MM.1S (cell line): ENCODE measurements at regions not wholly inside any gene's neighbourhood (a gene's known extent, or its start where the extent isn't known, plus 50 kb on each side); places are given as distances from the start of the nearest gene placed in this dataset.

Experiments
- DNase-seq: peaks from one replicate; pipeline ENCODE4 v3.0.0-alpha.2; 2015
- H2AFZ ChIP-seq: fragments of 300-600 bp; sonication (generic); 2 replicates; pipeline ENCODE4 v1.6.0; 2016; ENCODE audit warnings: antibody characterized with exemption, low read length
- H3F3A ChIP-seq: fragments of 300-600 bp; sonication (generic); 2 replicates; pipeline ENCODE4 v1.6.1; 2016; ENCODE audit warnings: mild to moderate bottlenecking, antibody characterized with exemption, low read length, moderate library complexity, mixed read lengths; ENCODE audit not compliant: insufficient read depth
- H3K27ac ChIP-seq: fragments of 300-600 bp; sonication (generic); 2 replicates; pipeline ENCODE4 v1.5.1; 2016; ENCODE audit warnings: mild to moderate bottlenecking, low read length
- H3K27me3 ChIP-seq: fragments of 300-600 bp; sonication (generic); replicated peaks from 2 replicates; pipeline ENCODE4 v1.6.0; 2016; ENCODE audit warnings: low read length; ENCODE audit not compliant: insufficient read depth
- H3K36me3 ChIP-seq: fragments of 300-600 bp; sonication (generic); replicated peaks from 2 replicates; pipeline ENCODE4 v1.6.1; 2016; ENCODE audit warnings: mild to moderate bottlenecking, low read length, mixed read lengths; ENCODE audit not compliant: insufficient read depth
- H3K4me1 ChIP-seq: fragments of 300-600 bp; sonication (generic); 2 replicates; pipeline ENCODE4 v1.6.1; 2016; ENCODE audit warnings: low read length, mixed read lengths
- H3K4me2 ChIP-seq: fragments of 300-600 bp; sonication (generic); 2 replicates; pipeline ENCODE4 v1.6.0; 2016; ENCODE audit warnings: low read depth, low read length
- H3K4me3 ChIP-seq: fragments of 300-600 bp; sonication (generic); 2 replicates; pipeline ENCODE4 v1.5.1; 2016; ENCODE audit warnings: low read length, mixed read lengths
- H3K79me2 ChIP-seq: fragments of 300-600 bp; sonication (generic); 2 replicates; pipeline ENCODE4 v1.6.1; 2016; ENCODE audit warnings: mixed run types, low read length, mixed read lengths
- H3K9ac ChIP-seq: fragments of 300-600 bp; sonication (generic); 2 replicates; pipeline ENCODE4 v1.6.1; 2016; ENCODE audit warnings: low read length, mixed read lengths
- H3K9me2 ChIP-seq: fragments of 300-600 bp; sonication (generic); replicated peaks from 2 replicates; pipeline ENCODE4 v1.6.1; 2016; ENCODE audit warnings: mild to moderate bottlenecking, low read length, mixed read lengths; ENCODE audit not compliant: insufficient read depth
- H3K9me3 ChIP-seq: fragments of 300-600 bp; sonication (generic); replicated peaks from 2 replicates; pipeline ENCODE4 v1.6.1; 2016; ENCODE audit warnings: mild to moderate bottlenecking, low read length, mixed read lengths; ENCODE audit not compliant: insufficient read depth
- H4K20me1 ChIP-seq: fragments of 300-600 bp; sonication (generic); 2 replicates; pipeline ENCODE4 v1.6.1; 2016; ENCODE audit warnings: mild to moderate bottlenecking, low read length, moderate library complexity, mixed read lengths; ENCODE audit not compliant: insufficient read depth
- EZH2 ChIP-seq: fragments of 300-600 bp; sonication (generic); optimal IDR thresholded peaks from 2 replicates; pipeline ENCODE3; 2017; ENCODE audit warnings: low read depth, mild to moderate bottlenecking, antibody characterized with exemption, low read length, mixed read lengths
- EZH2phosphoT487 ChIP-seq: fragments of 300-600 bp; sonication (generic); IDR thresholded peaks from 2 replicates; pipeline ENCODE4 v1.6.1; 2018; ENCODE audit warnings: antibody characterized with exemption, low read length
- TF ChIP-seq, protein P1 (sequence below): fragments of 300-600 bp; sonication (generic); IDR thresholded peaks from 2 replicates; pipeline ENCODE4 v1.5.1; 2016; ENCODE audit warnings: antibody characterized with exemption, low read length, mixed read lengths

- H3K4me2 ChIP-seq: no peak overlapping the region
- H3K4me3 ChIP-seq: no peak overlapping the region
- no peaks in the 10 kb centered on the region for H3K27me3 ChIP-seq
- H2AFZ ChIP-seq: no peak overlapping the region
- no peak for TF ChIP-seq EZH2phosphoT487
- no peak for TF ChIP-seq EZH2
- TF ChIP-seq, protein P1, sequence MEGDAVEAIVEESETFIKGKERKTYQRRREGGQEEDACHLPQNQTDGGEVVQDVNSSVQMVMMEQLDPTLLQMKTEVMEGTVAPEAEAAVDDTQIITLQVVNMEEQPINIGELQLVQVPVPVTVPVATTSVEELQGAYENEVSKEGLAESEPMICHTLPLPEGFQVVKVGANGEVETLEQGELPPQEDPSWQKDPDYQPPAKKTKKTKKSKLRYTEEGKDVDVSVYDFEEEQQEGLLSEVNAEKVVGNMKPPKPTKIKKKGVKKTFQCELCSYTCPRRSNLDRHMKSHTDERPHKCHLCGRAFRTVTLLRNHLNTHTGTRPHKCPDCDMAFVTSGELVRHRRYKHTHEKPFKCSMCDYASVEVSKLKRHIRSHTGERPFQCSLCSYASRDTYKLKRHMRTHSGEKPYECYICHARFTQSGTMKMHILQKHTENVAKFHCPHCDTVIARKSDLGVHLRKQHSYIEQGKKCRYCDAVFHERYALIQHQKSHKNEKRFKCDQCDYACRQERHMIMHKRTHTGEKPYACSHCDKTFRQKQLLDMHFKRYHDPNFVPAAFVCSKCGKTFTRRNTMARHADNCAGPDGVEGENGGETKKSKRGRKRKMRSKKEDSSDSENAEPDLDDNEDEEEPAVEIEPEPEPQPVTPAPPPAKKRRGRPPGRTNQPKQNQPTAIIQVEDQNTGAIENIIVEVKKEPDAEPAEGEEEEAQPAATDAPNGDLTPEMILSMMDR: no peak
- no peaks in the 10 kb centered on the region for H3K4me1 ChIP-seq
- no peak overlapping the region for H3K27ac ChIP-seq
- H4K20me1 ChIP-seq: no peaks in the 10 kb centered on the region
- no peaks in the 10 kb centered on the region for H3K36me3 ChIP-seq
- H3K9me3 ChIP-seq: no peaks in the 10 kb centered on the region
- H3K9me2 ChIP-seq: no peaks in the 10 kb centered on the region
- H3F3A ChIP-seq: no peaks in the 10 kb centered on the region
- H3K9ac ChIP-seq: no peak overlapping the region
- DNase-seq: no peak
- H3K79me2 ChIP-seq: no peaks in the 10 kb centered on the region
These were observed 53.4 kb upstream of the NAV3 start for GRCh38 chr12:77777274-77777673.

- no peak for DNase-seq
- Histone ChIP-seq H3K4me2 (no peak overlapping the region), H2AFZ (no peak overlapping the region), H3K4me1 (no peaks in the 10 kb centered on the region), H3K9me3 (no peaks in the 10 kb centered on the region), H3F3A (no peaks in the 10 kb centered on the region), H3K4me3 (no peak overlapping the region), H3K79me2 (no peaks in the 10 kb centered on the region), H3K27ac (no peak overlapping the region), H4K20me1 (no peaks in the 10 kb centered on the region), H3K27me3 (no peaks in the 10 kb centered on the region), H3K9ac (no peak overlapping the region), H3K36me3 (no peaks in the 10 kb centered on the region), H3K9me2 (no peaks in the 10 kb centered on the region)
- TF ChIP-seq EZH2: no peak
- no peak for TF ChIP-seq EZH2phosphoT487
- TF ChIP-seq, protein P1: no peak
These were observed 55.9 kb upstream of the NAV3 start for GRCh38 chr12:77774761-77775160.

DNA sequence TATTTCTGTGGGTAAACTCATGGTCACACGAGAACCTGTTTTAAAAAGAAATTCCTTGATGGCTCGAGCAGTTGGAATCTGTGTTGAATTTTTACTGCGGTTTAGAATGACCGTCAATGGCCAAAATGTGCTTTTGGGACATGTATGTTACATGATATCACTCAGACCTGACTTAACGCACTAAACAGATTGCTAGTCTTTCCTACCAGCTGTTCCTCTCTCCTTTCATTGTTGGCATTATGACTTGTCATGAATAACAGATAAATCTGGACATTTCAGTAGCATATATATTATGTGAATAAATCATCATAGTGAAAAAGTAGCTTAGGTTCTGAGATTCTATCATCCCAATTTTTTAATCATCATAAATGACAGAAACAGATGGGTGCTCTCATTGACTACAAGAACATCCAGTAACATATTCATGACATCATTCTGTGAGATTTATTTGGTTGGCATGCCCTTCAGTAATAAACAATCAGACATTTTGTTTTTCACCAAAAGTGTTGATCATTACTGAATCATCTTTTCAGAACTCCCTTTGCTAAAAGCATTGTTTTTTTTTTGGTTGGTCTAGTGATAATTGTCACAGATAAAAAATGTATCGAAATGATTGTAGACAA is 57.9 kb upstream of the NAV3 start:
- no peaks in the 10 kb centered on the region for H3K4me1 ChIP-seq
- no peaks in the 10 kb centered on the region for H3K79me2 ChIP-seq
- TF ChIP-seq, protein P1: no peak
- TF ChIP-seq EZH2phosphoT487 (no peak), EZH2 (no peak)

More for the DNA sequence above, 57.9 kb upstream of the NAV3 start:
- H3K9me2 ChIP-seq: no peaks in the 10 kb centered on the region
- H3K27ac ChIP-seq: no peak overlapping the region
- DNase-seq: no peak
- H3K4me2 ChIP-seq: no peak overlapping the region
- no peak overlapping the region for H3K9ac ChIP-seq
- H3K27me3 ChIP-seq: no peaks in the 10 kb centered on the region
- H2AFZ ChIP-seq: no peak overlapping the region
- no peaks in the 10 kb centered on the region for H3K9me3 ChIP-seq
- no peaks in the 10 kb centered on the region for H3F3A ChIP-seq
- H4K20me1 ChIP-seq: no peaks in the 10 kb centered on the region
- no peak overlapping the region for H3K4me3 ChIP-seq
- no peaks in the 10 kb centered on the region for H3K36me3 ChIP-seq
